Upper lobe of left lung (tissue), 4 donors: ENCODE measurements at regions not wholly inside any gene's neighbourhood (a gene's known extent, or its start where the extent isn't known, plus 50 kb on each side); places are given as distances from the start of the nearest gene placed in this dataset.

Experiments used
- EP300 ChIP-seq, 4 donors: sonication (generic); formaldehyde crosslinking; IDR thresholded peaks; one replicate each; pipeline ENCODE4 v1.5.1; 2017; ENCODE audit warnings: antibody characterized with exemption in 4 of 4, control low read depth in 2 of 4
- POLR2A ChIP-seq, 4 donors: fragments of 450-650 bp; IDR thresholded peaks; one replicate each; pipeline ENCODE4 v1.5.1; 2016 to 2017; ENCODE audit warnings: antibody characterized with exemption in 4 of 4, mild to moderate bottlenecking in 2 of 4
- TF ChIP-seq, protein P1 (sequence below), 6 experiments: fragments of 450-650 bp in 4 of 6; fragments of 200-600 bp in 2 of 6; sonication (generic) in 2 of 6; IDR thresholded peaks; one replicate each; pipeline ENCODE4 v1.5.1; 2016 to 2019; ENCODE audit warnings: antibody characterized with exemption in 6 of 6

DNA sequence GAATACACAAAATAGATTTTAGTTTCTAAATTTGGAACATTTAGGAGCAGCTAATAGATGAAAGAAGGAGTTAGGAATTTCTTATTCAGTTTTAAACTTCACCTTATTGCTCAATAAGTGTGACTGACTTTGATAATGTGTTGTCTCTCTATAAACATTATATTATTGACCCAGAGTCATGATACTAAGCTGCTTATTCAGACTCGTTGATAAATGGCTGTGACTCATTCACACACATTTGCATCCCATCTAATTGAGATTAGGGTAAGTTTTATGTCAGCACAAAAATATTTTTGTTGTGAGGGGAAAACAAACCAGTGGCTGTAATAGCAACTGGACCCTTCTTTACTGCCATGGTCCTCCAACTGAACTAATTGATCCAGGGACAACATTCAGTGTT, 137.6 kb downstream of the GOLIM4 start:
- TF ChIP-seq, protein P1, sequence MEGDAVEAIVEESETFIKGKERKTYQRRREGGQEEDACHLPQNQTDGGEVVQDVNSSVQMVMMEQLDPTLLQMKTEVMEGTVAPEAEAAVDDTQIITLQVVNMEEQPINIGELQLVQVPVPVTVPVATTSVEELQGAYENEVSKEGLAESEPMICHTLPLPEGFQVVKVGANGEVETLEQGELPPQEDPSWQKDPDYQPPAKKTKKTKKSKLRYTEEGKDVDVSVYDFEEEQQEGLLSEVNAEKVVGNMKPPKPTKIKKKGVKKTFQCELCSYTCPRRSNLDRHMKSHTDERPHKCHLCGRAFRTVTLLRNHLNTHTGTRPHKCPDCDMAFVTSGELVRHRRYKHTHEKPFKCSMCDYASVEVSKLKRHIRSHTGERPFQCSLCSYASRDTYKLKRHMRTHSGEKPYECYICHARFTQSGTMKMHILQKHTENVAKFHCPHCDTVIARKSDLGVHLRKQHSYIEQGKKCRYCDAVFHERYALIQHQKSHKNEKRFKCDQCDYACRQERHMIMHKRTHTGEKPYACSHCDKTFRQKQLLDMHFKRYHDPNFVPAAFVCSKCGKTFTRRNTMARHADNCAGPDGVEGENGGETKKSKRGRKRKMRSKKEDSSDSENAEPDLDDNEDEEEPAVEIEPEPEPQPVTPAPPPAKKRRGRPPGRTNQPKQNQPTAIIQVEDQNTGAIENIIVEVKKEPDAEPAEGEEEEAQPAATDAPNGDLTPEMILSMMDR (IDR thresholded peaks at IDR 0.05), result no peak
- no peak for TF ChIP-seq EP300 (IDR thresholded peaks at IDR 0.05)
- no peak for TF ChIP-seq POLR2A (IDR thresholded peaks at IDR 0.05)
